SK-N-SH (cell line): ENCODE measurements at regions not wholly inside any gene's neighbourhood (a gene's known extent, or its start where the extent isn't known, plus 50 kb on each side); places are given as distances from the start of the nearest gene placed in this dataset.

Experiments
- CTCF ChIA-PET: fragments of 300-600, 350-600 bp; formaldehyde crosslinking; extraction: SDS; loops from one replicate; lab custom pipeline; 2021; lab: Yijun Ruan, JAX
- POLR2A ChIA-PET: fragments of 350-600 bp; sonication (Branson Sonifier 250); formaldehyde crosslinking; extraction: SDS; loops from one replicate; lab custom pipeline; 2020; ENCODE audit warnings: antibody characterized with exemption, inconsistent platforms; lab: Yijun Ruan, JAX
- DNase-seq: peaks from one replicate; pipeline ENCODE4 v3.0.0; 2012
- H2AFZ ChIP-seq: fragments of 200-600 bp; sonication (generic); 2 replicates; pipeline ENCODE4 v1.8.1; 2016; ENCODE audit warnings: antibody characterized with exemption, mild to moderate bottlenecking, low read depth
- H3F3A ChIP-seq: fragments of 200-600 bp; sonication (generic); replicated peaks from 2 replicates; pipeline ENCODE3; 2016; ENCODE audit warnings: antibody characterized with exemption, mild to moderate bottlenecking; ENCODE audit not compliant: insufficient read depth
- H3K27ac ChIP-seq, 2 experiments: fragments of 200-500 bp in 1 of 2; fragments of 200-600 bp in 1 of 2; sonication (Bioruptor generic) in 1 of 2; sonication (generic), shearing (Covaris generic) in 1 of 2; 2 replicates each; pipeline versions ENCODE4 v1.5.1 to v1.6.1; 2014 to 2016; ENCODE audit warnings: low read depth in 2 of 2, inconsistent platforms in 1 of 2, low read length in 1 of 2, mild to moderate bottlenecking in 1 of 2, mixed read lengths in 1 of 2
- H3K27me3 ChIP-seq: fragments of 200-600 bp; sonication (generic), shearing (Covaris generic); 2 replicates; pipeline ENCODE4 v1.6.1; 2016; ENCODE audit warnings: mixed run types; ENCODE audit not compliant: insufficient read depth
- H3K36me3 ChIP-seq, 2 experiments: fragments of 200-500 bp in 1 of 2; fragments of 200-600 bp in 1 of 2; sonication (Bioruptor generic) in 1 of 2; sonication (generic) in 1 of 2; replicated peaks in 1 of 2; 2 replicates each; pipeline versions ENCODE3 to v1.5.1; 2014 to 2016; ENCODE audit warnings: low read length in 1 of 2, mild to moderate bottlenecking in 1 of 2; ENCODE audit not compliant: insufficient read depth in 2 of 2, control insufficient read depth in 1 of 2
- H3K4me1 ChIP-seq, 2 experiments: fragments of 200-500 bp in 1 of 2; fragments of 200-600 bp in 1 of 2; sonication (Bioruptor generic) in 1 of 2; sonication (generic), shearing (Covaris generic) in 1 of 2; 2 replicates each; pipeline versions ENCODE4 v1.5.1 to v1.6.1; 2014 to 2016; ENCODE audit warnings: low read depth in 1 of 2, low read length in 1 of 2, mixed run types in 1 of 2; ENCODE audit not compliant: insufficient read depth in 2 of 2, control insufficient read depth in 1 of 2
- H3K4me2 ChIP-seq: fragments of 200-600 bp; sonication (generic), shearing (Covaris generic); 2 replicates; pipeline ENCODE4 v1.6.1; 2017; ENCODE audit warnings: mixed run types
- H3K4me3 ChIP-seq, 2 experiments: fragments of 200-500 bp in 1 of 2; fragments of 200-600 bp in 1 of 2; sonication (Bioruptor generic) in 1 of 2; sonication (generic), shearing (Covaris generic) in 1 of 2; 2 replicates each; pipeline versions ENCODE4 v1.5.1 to v1.8.1; 2014 to 2016; ENCODE audit warnings: low read depth in 2 of 2, inconsistent platforms in 1 of 2, low read length in 1 of 2, mild to moderate bottlenecking in 1 of 2, mixed read lengths in 1 of 2, moderate library complexity in 1 of 2
- H3K79me2 ChIP-seq: fragments of 200-600 bp; sonication (generic); 2 replicates; pipeline ENCODE4 v1.8.1; 2017; ENCODE audit warnings: mild to moderate bottlenecking; ENCODE audit not compliant: insufficient read depth
- H3K9ac ChIP-seq: fragments of 200-600 bp; sonication (generic); 2 replicates; pipeline ENCODE4 v1.6.1; 2017; ENCODE audit warnings: mixed run types
- H3K9me2 ChIP-seq: fragments of 200-600 bp; sonication (generic); 2 replicates; pipeline ENCODE4 v1.6.1; 2017; ENCODE audit warnings: mixed run types
- H3K9me3 ChIP-seq: fragments of 200-600 bp; sonication (generic); 2 replicates; pipeline ENCODE4 v1.6.1; 2017; ENCODE audit warnings: mixed run types, mild to moderate bottlenecking, moderate library complexity
- H4K20me1 ChIP-seq: fragments of 200-600 bp; sonication (generic); 2 replicates; pipeline ENCODE4 v1.6.1; 2017; ENCODE audit warnings: mild to moderate bottlenecking, mixed run types; ENCODE audit not compliant: insufficient read depth
- FOXJ3 ChIP-seq: sonication (generic); formaldehyde crosslinking; IDR thresholded peaks from 2 replicates; pipeline ENCODE4 v1.5.1; 2020; ENCODE audit warnings: mild to moderate bottlenecking, missing genetic modification reagents
- GABPA ChIP-seq: IDR thresholded peaks from 2 replicates; pipeline ENCODE4 v1.4.0; 2012; ENCODE audit warnings: low read depth, mild to moderate bottlenecking
- GATA2 ChIP-seq: sonication (generic); formaldehyde crosslinking; IDR thresholded peaks from 2 replicates; pipeline ENCODE4 v1.5.0; 2020; ENCODE audit warnings: mild to moderate bottlenecking, missing genetic modification reagents
- JUND ChIP-seq: IDR thresholded peaks from 2 replicates; pipeline ENCODE4 v1.4.0; 2012
- MEF2A ChIP-seq: IDR thresholded peaks from 2 replicates; pipeline ENCODE4 v1.4.0; 2012; ENCODE audit warnings: low read depth, borderline replicate concordance
- MXI1 ChIP-seq: IDR thresholded peaks from 2 replicates; pipeline ENCODE4 v1.6.1; 2012; ENCODE audit warnings: mild to moderate bottlenecking, low read depth, low read length, improper control_type of control experiment
- NRF1 ChIP-seq: IDR thresholded peaks from 2 replicates; pipeline ENCODE4 v1.6.1; 2012; ENCODE audit warnings: low read depth, mild to moderate bottlenecking, low read length
- POLR2AphosphoS5 ChIP-seq: IDR thresholded peaks from 2 replicates; pipeline ENCODE4 v1.6.1; 2012; ENCODE audit warnings: low read depth, low read length
- RAD21 ChIP-seq: IDR thresholded peaks from 2 replicates; pipeline ENCODE4 v1.6.1; 2012; ENCODE audit warnings: mild to moderate bottlenecking, low read length
- SMC3 ChIP-seq: IDR thresholded peaks from 2 replicates; pipeline ENCODE4 v1.6.1; 2012; ENCODE audit warnings: low read depth, low read length, improper control_type of control experiment
- YY1 ChIP-seq: IDR thresholded peaks from 2 replicates; pipeline ENCODE4 v1.4.0; 2012; ENCODE audit warnings: low read depth, mild to moderate bottlenecking
- ZBTB33 ChIP-seq: IDR thresholded peaks from 2 replicates; pipeline ENCODE4 v1.4.0; 2012; ENCODE audit warnings: low read depth, borderline replicate concordance
- WGBS: methylation state at CpG from one replicate; pipeline ENCODE4 v1.1.6; 2017; ENCODE audit warnings: low lambda C conversion rate; 5-methylcytosine and 5-hydroxymethylcytosine counted together
- TF ChIP-seq, protein P1 (sequence below): fragments of 150-350 bp; IDR thresholded peaks from 2 replicates; pipeline ENCODE4 v1.6.1; 2017; ENCODE audit warnings: antibody characterized with exemption, low read length, low read depth, borderline replicate concordance
- TF ChIP-seq, protein P2 (sequence below): IDR thresholded peaks from 2 replicates; pipeline ENCODE4 v1.6.1; 2012; ENCODE audit warnings: mild to moderate bottlenecking, low read depth, low read length, moderate library complexity
- TF ChIP-seq, protein P3 (sequence below): fragments of 200-600 bp; sonication (generic); IDR thresholded peaks from 2 replicates; pipeline ENCODE4 v1.6.1; 2017; ENCODE audit warnings: antibody characterized with exemption, mild to moderate bottlenecking, moderate library complexity

GRCh38 chr10:111873041-111873440, 310.5 kb downstream of the GPAM start:
- Histone ChIP-seq H2AFZ (no peak overlapping the region), H3K9ac (no peak overlapping the region), H3K36me3 (no peaks in the 10 kb centered on the region), H3K27ac (no peak overlapping the region), H3K4me3 (no peak overlapping the region), H3K79me2 (no peaks in the 10 kb centered on the region), H3K4me1 (no peaks in the 10 kb centered on the region), H4K20me1 (no peaks in the 10 kb centered on the region), H3K9me2 (no peaks in the 10 kb centered on the region), H3K27me3 (no peaks in the 10 kb centered on the region), H3K4me2 (no peak overlapping the region), H3K9me3 (no peaks in the 10 kb centered on the region), H3F3A (no peaks in the 10 kb centered on the region)
- ChIA-PET POLR2A (no interaction called here), CTCF (no interaction called here)
- TF ChIP-seq GABPA (no peak), JUND (no peak), POLR2AphosphoS5 (no peak), MEF2A (no peak), ZBTB33 (no peak), NRF1 (no peak), FOXJ3 (CRISPR knock-in tag) (no peak), SMC3 (no peak), MXI1 (no peak), GATA2 (CRISPR knock-in tag) (no peak)
- TF ChIP-seq, protein P1, sequence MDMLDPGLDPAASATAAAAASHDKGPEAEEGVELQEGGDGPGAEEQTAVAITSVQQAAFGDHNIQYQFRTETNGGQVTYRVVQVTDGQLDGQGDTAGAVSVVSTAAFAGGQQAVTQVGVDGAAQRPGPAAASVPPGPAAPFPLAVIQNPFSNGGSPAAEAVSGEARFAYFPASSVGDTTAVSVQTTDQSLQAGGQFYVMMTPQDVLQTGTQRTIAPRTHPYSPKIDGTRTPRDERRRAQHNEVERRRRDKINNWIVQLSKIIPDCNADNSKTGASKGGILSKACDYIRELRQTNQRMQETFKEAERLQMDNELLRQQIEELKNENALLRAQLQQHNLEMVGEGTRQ = no peak
- 8% methylated on average over 4 of the region's 4 CpGs for WGBS
- no peak for DNase-seq

DNA sequence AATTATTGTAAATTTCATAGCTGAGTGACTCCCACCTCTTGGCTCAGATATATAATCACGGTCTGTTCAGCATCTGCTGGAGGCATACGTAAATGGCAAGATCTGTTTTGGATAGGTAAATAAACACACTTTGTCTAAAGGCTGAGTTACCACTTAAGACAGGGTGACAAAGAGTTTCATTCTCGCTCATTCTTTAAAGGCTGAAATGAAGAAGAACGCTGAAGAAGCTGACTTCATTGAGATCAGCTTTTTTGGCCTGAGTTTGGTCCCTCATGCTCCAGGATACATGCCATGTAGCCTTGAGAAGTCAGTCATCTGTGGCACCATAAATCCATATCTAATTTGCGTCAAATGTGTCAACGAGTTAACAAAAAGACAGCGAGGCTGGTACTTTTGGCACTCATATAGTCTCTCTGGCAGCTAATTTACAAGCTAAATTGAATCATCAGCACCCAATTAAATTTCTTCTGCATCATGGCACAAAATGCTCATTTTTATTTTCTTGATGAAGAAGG, 309.9 kb downstream of the GPAM start:
- TF ChIP-seq RAD21 (no peak), YY1 (no peak)
- TF ChIP-seq, protein P2, sequence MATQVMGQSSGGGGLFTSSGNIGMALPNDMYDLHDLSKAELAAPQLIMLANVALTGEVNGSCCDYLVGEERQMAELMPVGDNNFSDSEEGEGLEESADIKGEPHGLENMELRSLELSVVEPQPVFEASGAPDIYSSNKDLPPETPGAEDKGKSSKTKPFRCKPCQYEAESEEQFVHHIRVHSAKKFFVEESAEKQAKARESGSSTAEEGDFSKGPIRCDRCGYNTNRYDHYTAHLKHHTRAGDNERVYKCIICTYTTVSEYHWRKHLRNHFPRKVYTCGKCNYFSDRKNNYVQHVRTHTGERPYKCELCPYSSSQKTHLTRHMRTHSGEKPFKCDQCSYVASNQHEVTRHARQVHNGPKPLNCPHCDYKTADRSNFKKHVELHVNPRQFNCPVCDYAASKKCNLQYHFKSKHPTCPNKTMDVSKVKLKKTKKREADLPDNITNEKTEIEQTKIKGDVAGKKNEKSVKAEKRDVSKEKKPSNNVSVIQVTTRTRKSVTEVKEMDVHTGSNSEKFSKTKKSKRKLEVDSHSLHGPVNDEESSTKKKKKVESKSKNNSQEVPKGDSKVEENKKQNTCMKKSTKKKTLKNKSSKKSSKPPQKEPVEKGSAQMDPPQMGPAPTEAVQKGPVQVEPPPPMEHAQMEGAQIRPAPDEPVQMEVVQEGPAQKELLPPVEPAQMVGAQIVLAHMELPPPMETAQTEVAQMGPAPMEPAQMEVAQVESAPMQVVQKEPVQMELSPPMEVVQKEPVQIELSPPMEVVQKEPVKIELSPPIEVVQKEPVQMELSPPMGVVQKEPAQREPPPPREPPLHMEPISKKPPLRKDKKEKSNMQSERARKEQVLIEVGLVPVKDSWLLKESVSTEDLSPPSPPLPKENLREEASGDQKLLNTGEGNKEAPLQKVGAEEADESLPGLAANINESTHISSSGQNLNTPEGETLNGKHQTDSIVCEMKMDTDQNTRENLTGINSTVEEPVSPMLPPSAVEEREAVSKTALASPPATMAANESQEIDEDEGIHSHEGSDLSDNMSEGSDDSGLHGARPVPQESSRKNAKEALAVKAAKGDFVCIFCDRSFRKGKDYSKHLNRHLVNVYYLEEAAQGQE = no peak
- TF ChIP-seq, protein P3, sequence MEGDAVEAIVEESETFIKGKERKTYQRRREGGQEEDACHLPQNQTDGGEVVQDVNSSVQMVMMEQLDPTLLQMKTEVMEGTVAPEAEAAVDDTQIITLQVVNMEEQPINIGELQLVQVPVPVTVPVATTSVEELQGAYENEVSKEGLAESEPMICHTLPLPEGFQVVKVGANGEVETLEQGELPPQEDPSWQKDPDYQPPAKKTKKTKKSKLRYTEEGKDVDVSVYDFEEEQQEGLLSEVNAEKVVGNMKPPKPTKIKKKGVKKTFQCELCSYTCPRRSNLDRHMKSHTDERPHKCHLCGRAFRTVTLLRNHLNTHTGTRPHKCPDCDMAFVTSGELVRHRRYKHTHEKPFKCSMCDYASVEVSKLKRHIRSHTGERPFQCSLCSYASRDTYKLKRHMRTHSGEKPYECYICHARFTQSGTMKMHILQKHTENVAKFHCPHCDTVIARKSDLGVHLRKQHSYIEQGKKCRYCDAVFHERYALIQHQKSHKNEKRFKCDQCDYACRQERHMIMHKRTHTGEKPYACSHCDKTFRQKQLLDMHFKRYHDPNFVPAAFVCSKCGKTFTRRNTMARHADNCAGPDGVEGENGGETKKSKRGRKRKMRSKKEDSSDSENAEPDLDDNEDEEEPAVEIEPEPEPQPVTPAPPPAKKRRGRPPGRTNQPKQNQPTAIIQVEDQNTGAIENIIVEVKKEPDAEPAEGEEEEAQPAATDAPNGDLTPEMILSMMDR = no peak
- TF ChIP-seq, all 33 proteins: peak for 0
- no peaks in the 10 kb centered on the region for H3K27me3 ChIP-seq
- no peaks in the 10 kb centered on the region for H3K79me2 ChIP-seq
- no peaks in the 10 kb centered on the region for H3K4me1 ChIP-seq
- H3K4me3 ChIP-seq = no peak overlapping the region
- no peak overlapping the region for H3K27ac ChIP-seq
- no peaks in the 10 kb centered on the region for H4K20me1 ChIP-seq
- no peak overlapping the region for H3K4me2 ChIP-seq
- DNase-seq = no peak
- CTCF ChIA-PET = no interaction called here
- no peaks in the 10 kb centered on the region for H3K9me3 ChIP-seq
- 22% methylated on average over 7 of the region's 7 CpGs for WGBS
- no peaks in the 10 kb centered on the region for H3F3A ChIP-seq
- H3K36me3 ChIP-seq = no peaks in the 10 kb centered on the region
- no peaks in the 10 kb centered on the region for H3K9me2 ChIP-seq
- H2AFZ ChIP-seq = no peak overlapping the region
- POLR2A ChIA-PET = no interaction called here
- no peak overlapping the region for H3K9ac ChIP-seq
